Adipocyte (in vitro differentiated cells): ENCODE measurements at regions not wholly inside any gene's neighbourhood (a gene's known extent, or its start where the extent isn't known, plus 50 kb on each side); places are given as distances from the start of the nearest gene placed in this dataset.
"Not testable (repeated sequence)": the region's sequence is repeated elsewhere in the genome, so short reads cannot be mapped to it uniquely, and the experiment has no call there.

Source experiments
- DNase-seq: peaks from one replicate; pipeline ENCODE4 v3.0.0-alpha.2; 2015; ENCODE audit warnings: low read depth
- H3K27me3 ChIP-seq: replicated peaks from 2 replicates; pipeline ENCODE4 v1.7.0; 2013; ENCODE audit warnings: mild to moderate bottlenecking, low read length, moderate library complexity; ENCODE audit not compliant: control insufficient read depth, insufficient read depth
- H3K36me3 ChIP-seq: 2 replicates; pipeline ENCODE4 v1.7.0; 2013; ENCODE audit warnings: low read length, mild to moderate bottlenecking, moderate library complexity; ENCODE audit not compliant: control insufficient read depth, insufficient read depth, severe bottlenecking
- H3K4me1 ChIP-seq: 2 replicates; pipeline ENCODE4 v1.7.0; 2013; ENCODE audit warnings: mild to moderate bottlenecking, low read length, moderate library complexity; ENCODE audit not compliant: control insufficient read depth, insufficient read depth
- H3K4me3 ChIP-seq: 2 replicates; pipeline ENCODE4 v1.7.0; 2013; ENCODE audit warnings: mild to moderate bottlenecking, low read length, moderate library complexity
- H3K9ac ChIP-seq: 2 replicates; pipeline ENCODE4 v1.7.0; 2013; ENCODE audit warnings: mild to moderate bottlenecking, low read length, moderate library complexity
- H3K9me3 ChIP-seq: 2 replicates; pipeline ENCODE4 v1.7.0; 2013; ENCODE audit warnings: mild to moderate bottlenecking, low read length, moderate library complexity; ENCODE audit not compliant: control insufficient read depth

DNA sequence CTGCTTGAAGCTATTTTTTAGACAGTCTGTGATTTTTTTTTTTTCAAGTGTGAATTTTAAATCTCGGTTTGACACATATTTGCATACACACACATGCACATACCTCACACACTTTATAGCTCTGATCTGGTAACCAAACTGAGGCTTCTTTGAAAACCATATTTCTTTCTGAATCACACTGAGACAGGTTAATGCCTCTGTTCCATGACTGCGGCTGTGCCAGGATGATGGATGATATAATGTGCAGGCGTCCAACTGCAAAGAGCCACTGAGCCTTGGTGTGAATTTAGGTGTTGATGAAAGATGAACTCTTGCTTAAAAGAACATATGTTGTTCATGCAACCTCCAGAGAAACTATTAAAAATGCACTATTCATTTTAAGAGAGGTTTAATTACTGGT lies 504.0 kb upstream of the OLFM3 start:
- no peak for DNase-seq
- Histone ChIP-seq H3K9ac (no peak overlapping the region), H3K9me3 (peaks cover 4% of the 10 kb centered on the region), H3K4me1 (no peaks in the 10 kb centered on the region), H3K4me3 (no peak overlapping the region), H3K36me3 (no peaks in the 10 kb centered on the region), H3K27me3 (no peaks in the 10 kb centered on the region)

DNA sequence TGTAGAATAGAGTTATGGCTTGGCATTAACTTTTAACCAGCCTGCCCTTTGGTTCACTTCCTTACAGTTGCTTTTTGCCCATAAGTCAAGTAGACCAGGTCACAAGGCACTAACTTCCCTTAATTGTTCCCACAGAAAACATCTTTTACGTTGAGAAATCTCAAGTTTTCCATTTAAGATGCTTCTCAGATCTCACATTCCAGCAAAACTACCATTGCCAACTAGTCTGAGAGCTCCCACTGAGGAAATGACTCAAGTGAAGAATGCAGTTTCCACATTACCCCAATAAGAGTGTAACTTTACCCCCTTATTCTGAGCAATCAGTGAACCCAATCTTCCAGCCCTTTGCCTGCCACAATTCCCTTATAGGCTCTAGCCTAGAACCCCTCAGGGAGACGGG lies 502.2 kb upstream of the OLFM3 start:
- H3K4me1 ChIP-seq = no peaks in the 10 kb centered on the region
- H3K9ac ChIP-seq = no peak overlapping the region
- peak; percentile 1 for DNase-seq
- no peaks in the 10 kb centered on the region for H3K36me3 ChIP-seq
- no peak overlapping the region for H3K4me3 ChIP-seq
- no peaks in the 10 kb centered on the region for H3K27me3 ChIP-seq
- H3K9me3 ChIP-seq = peaks cover 4% of the 10 kb centered on the region

DNA sequence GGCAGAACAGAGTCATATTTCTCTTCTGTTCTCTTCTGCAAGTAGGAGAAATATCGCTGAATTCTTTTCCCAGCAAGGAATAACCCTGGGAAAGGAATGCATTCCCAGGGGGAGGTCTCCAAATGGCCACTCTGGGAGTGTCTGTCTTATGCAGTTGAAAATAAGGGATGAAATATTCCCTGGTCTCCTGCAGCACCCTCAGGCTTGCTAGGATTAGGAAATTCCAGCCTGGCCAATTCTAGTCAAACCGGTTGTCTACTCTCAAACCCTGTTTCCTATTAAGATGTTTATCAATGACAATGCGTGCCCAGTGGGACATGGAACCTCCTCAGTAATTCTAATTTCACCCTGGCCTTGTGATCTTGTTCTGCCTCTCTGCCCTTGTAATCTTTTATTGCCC lies 501.1 kb upstream of the OLFM3 start:
- H3K27me3 ChIP-seq, H3K4me1 ChIP-seq, H3K36me3 ChIP-seq, H3K9me3 ChIP-seq, H3K9ac ChIP-seq, H3K4me3 ChIP-seq, DNase-seq: not testable (repeated sequence)

DNA sequence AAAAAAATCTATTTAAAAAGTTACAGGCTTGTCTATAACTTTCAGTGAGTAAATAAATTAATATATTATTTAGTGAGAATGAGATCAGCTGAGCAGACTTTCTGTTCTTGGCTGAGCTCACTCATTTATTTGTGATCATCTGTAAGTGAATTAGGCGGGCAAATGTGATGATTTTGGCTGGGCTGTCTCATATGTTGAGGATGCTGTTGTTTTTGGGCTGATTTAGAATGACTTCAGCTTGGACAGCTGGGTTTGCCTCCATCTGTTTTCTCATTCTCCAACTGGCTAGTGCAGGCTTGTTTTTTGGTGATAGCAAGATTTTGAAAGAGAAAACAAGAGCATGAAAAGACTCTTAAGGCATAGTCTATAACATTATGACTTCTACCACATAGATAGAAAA lies 475.8 kb upstream of the OLFM3 start:
- H3K9me3 ChIP-seq = no peaks in the 10 kb centered on the region
- no peaks in the 10 kb centered on the region for H3K36me3 ChIP-seq
- H3K9ac ChIP-seq = no peak overlapping the region
- no peaks in the 10 kb centered on the region for H3K27me3 ChIP-seq
- no peak overlapping the region for H3K4me3 ChIP-seq
- DNase-seq = no peak
- no peaks in the 10 kb centered on the region for H3K4me1 ChIP-seq

DNA sequence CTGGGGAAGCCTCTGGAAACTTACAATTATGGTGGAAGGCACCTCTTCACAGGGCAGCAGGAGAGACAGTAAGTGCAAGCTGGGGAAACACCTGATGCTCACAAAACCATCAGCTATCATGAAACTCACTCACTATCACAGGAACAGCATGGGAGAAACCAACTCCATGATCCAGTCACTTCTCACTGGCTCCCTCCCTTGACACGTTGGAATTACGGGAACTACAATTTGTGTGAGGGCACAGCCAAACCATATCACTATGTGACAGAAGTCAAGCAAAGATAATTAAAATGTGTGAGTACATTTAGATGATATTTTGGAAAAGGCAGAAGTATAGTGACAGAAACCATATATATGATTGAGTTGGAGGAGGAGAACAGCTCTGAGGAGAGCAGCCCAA lies 474.0 kb upstream of the OLFM3 start:
- Histone ChIP-seq H3K9me3 (no peaks in the 10 kb centered on the region), H3K9ac (no peak overlapping the region)
- DNase-seq = no peak

DNA sequence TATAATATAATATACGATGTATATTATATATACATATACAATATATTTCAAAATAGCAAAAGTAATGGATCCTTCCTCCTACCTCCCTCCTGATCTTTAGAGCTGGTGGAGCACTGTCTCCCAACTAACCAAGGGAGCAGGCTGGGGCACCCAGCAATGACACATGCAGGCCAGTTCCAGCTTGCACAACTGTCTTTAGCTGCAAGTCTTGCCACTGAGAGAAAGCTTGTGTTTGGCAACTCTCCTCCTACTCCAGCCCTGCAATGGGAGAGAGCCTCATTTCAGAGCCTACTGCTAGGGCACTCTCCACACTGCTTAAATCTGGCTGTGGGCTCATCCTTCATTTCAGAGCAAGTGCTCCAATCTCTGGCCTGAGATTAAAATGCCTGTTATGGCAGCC lies 469.8 kb upstream of the OLFM3 start:
- Histone ChIP-seq H3K27me3 (no peaks in the 10 kb centered on the region), H3K9ac (no peak overlapping the region)
- DNase-seq = no peak

More for the DNA sequence above, 474.0 kb upstream of the OLFM3 start:
- H3K4me1 ChIP-seq = no peaks in the 10 kb centered on the region
- H3K36me3 ChIP-seq = no peaks in the 10 kb centered on the region
- H3K4me3 ChIP-seq = no peak overlapping the region
- no peaks in the 10 kb centered on the region for H3K27me3 ChIP-seq

DNA sequence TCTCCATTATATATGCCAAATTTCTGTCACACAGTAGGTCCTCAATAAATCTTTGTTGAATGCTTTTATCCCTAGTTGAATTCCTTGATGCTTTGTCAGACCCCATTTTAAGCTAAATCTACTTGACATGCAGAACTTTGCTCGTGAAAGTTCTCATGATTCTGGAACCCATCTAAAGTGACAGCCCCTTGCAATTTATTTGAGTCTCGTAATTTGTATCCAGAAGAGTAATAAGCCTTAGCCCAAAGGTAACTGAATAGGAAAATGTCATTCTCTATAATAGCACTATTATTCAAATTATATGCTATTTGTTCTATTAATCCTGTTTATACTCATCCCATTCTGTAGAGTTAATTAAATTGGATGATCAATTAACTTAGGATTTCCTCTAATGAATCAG lies 466.6 kb upstream of the OLFM3 start:
- H3K4me3 ChIP-seq = no peak overlapping the region
- no peaks in the 10 kb centered on the region for H3K27me3 ChIP-seq
- DNase-seq = no peak
- H3K9me3 ChIP-seq = no peaks in the 10 kb centered on the region
- no peak overlapping the region for H3K9ac ChIP-seq
- H3K4me1 ChIP-seq = no peaks in the 10 kb centered on the region
- no peaks in the 10 kb centered on the region for H3K36me3 ChIP-seq

More for the DNA sequence above, 469.8 kb upstream of the OLFM3 start:
- Histone ChIP-seq H3K4me3 (no peak overlapping the region), H3K9me3 (no peaks in the 10 kb centered on the region), H3K4me1 (no peaks in the 10 kb centered on the region), H3K36me3 (no peaks in the 10 kb centered on the region)

DNA sequence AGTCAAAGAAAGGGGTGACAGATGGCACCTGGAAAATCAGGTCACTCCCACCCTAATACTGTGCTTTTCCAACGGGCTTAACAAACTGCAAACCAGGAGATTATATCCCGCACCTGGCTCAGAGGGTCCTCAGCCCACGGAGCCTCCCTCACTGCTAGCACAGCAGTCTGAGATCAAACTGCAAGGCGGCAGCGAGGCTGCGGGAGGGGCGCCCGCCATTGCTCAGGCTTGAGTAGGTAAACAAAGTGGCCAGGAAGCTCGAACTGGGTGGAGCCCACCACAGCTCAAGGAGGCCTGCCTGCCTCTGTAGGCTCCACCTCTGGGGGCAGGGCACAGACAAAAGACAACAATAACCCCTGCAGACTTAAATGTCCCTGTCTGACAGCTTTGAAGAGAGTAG lies 445.6 kb upstream of the OLFM3 start:
- DNase-seq, H3K9me3 ChIP-seq, H3K4me3 ChIP-seq, H3K27me3 ChIP-seq, H3K36me3 ChIP-seq, H3K9ac ChIP-seq, H3K4me1 ChIP-seq: not testable (repeated sequence)

DNA sequence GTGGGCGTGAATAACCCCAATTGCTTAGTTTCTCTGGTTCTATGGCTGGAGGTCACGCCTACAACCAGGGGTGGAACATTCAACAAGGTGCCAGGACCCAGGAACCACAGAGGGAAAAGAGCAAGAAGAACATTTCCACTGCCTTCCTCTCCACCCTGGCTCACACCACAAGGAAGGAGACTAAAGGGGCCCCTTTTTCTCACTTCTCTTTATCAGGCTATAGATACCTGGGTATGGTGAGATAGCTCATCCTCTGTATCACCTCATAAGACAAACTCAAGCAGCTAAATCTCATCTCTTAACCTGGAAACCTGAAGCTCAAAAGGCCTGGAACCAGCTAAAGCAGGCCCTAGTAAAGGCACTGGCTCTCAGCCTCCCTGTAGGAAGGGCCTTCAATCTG lies 438.8 kb upstream of the OLFM3 start:
- Histone ChIP-seq H3K4me3 (no peak overlapping the region), H3K4me1 (no peaks in the 10 kb centered on the region), H3K36me3 (no peaks in the 10 kb centered on the region), H3K9me3 (no peaks in the 10 kb centered on the region), H3K27me3 (no peaks in the 10 kb centered on the region), H3K9ac (no peak overlapping the region)
- DNase-seq = no peak

DNA sequence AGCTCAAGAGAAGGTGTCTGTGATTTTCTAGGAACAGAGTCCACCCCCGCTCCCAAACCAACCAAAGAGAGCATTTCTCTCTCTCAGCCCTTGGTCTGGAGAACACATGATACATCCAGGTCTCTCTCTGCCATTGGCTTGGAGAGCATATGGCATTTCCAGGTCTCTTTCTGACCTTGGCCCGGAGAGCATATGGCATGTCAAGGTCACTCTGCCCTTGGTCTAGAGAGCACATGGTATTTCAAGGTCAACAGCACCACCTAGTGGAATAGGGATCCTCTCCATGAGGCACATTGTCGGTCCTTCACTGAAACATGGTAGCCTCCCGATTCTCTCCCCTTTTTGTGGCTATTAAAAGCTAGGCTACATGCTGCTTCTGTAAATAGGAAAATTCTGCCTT lies 437.7 kb upstream of the OLFM3 start:
- H3K4me3 ChIP-seq = no peak overlapping the region
- peak; percentile 27 for DNase-seq
- no peaks in the 10 kb centered on the region for H3K27me3 ChIP-seq
- H3K4me1 ChIP-seq = no peaks in the 10 kb centered on the region
- H3K9me3 ChIP-seq = no peaks in the 10 kb centered on the region
- H3K36me3 ChIP-seq = no peaks in the 10 kb centered on the region
- no peak overlapping the region for H3K9ac ChIP-seq

DNA sequence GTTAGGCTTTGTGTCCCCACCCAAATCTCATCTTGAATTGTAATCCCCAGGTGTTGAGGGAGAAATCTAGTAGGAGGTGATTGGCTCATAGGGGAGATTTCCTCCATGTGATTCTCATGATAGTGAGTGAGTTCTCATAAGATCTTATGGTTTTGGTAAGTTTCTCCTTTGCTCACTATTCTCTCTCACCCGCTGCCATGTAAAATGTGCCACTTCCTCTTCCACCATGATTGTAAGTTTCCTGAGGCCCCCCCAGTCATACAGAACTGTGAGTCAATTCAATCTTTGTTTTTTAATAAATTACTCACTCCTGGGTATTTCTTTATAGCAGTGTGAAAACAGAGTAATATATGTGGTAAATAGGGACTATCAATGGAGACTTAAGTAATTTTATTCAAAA lies 434.5 kb upstream of the OLFM3 start:
- DNase-seq = no peak
- Histone ChIP-seq H3K9ac (no peak overlapping the region), H3K9me3 (no peaks in the 10 kb centered on the region), H3K36me3 (no peaks in the 10 kb centered on the region), H3K4me3 (no peak overlapping the region), H3K27me3 (no peaks in the 10 kb centered on the region), H3K4me1 (no peaks in the 10 kb centered on the region)

DNA sequence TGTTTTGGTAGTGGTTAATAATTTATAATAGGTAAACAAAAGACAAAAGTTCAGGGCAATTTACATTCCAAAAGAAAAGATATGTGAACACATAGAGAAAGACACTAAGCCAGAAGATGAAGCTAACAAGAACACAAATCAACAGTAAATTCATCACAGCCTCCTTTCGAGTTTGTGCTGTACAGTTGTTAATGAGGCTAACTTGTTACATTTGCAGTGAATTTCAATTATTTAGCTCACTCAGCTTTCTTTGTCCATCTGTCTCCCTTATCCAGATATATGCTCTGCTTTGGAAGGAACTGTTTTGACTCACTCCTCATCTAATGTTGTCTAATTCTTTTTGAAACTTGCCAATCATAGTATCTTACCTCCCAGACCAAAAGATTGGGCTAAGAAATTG lies 423.3 kb upstream of the OLFM3 start:
- Histone ChIP-seq H3K4me3 (no peak overlapping the region), H3K9me3 (no peaks in the 10 kb centered on the region), H3K9ac (no peak overlapping the region), H3K4me1 (no peaks in the 10 kb centered on the region), H3K36me3 (no peaks in the 10 kb centered on the region), H3K27me3 (no peaks in the 10 kb centered on the region)
- no peak for DNase-seq
